Liver (tissue), 8 donors: ENCODE measurements at regions not wholly inside any gene's neighbourhood (a gene's known extent, or its start where the extent isn't known, plus 50 kb on each side); places are given as distances from the start of the nearest gene placed in this dataset.

Source experiments
- DNase-seq: peaks from one replicate; pipeline ENCODE4 v3.0.0-alpha.2; 2017; ENCODE audit warnings: low spot score
- H3K27ac ChIP-seq, 2 donors: one replicate each; pipeline ENCODE4 v1.7.0; 2013; ENCODE audit warnings: inconsistent platforms in 2 of 2, low read length in 2 of 2, control low read depth in 1 of 2, low read depth in 1 of 2, mild to moderate bottlenecking in 1 of 2
- H3K27me3 ChIP-seq, 4 donors: one replicate each; pipeline versions ENCODE4 v1.6.1 to v1.7.0; 2013; ENCODE audit warnings: low read length in 3 of 4, inconsistent platforms in 1 of 4, mild to moderate bottlenecking in 1 of 4, moderate library complexity in 1 of 4; ENCODE audit not compliant: control insufficient read depth in 4 of 4, insufficient read depth in 4 of 4
- H3K36me3 ChIP-seq, 4 donors: one replicate each; pipeline versions ENCODE4 v1.6.1 to v1.7.0; 2013; ENCODE audit warnings: low read length in 3 of 4, mild to moderate bottlenecking in 3 of 4, low read depth in 1 of 4, moderate library complexity in 1 of 4; ENCODE audit not compliant: control insufficient read depth in 4 of 4, insufficient read depth in 3 of 4
- H3K4me1 ChIP-seq, 4 donors: one replicate each; pipeline versions ENCODE4 v1.6.1 to v1.7.0; 2013; ENCODE audit warnings: low read length in 3 of 4, mild to moderate bottlenecking in 3 of 4, moderate library complexity in 1 of 4; ENCODE audit not compliant: control insufficient read depth in 4 of 4, insufficient read depth in 4 of 4
- H3K4me3 ChIP-seq, 3 donors: one replicate each; pipeline versions ENCODE4 v1.6.1 to v1.7.0; 2013; ENCODE audit warnings: low read length in 3 of 3, control low read depth in 1 of 3, low read depth in 1 of 3, mild to moderate bottlenecking in 1 of 3
- H3K9ac ChIP-seq, 2 donors: one replicate each; pipeline ENCODE4 v1.7.0; 2013; ENCODE audit warnings: low read length in 2 of 2, mild to moderate bottlenecking in 2 of 2, moderate library complexity in 2 of 2, control low read depth in 1 of 2, low read depth in 1 of 2
- H3K9me3 ChIP-seq, 4 donors: one replicate each; pipeline versions ENCODE4 v1.6.1 to v1.7.0; 2013; ENCODE audit warnings: low read length in 3 of 4; ENCODE audit not compliant: control insufficient read depth in 4 of 4
- CTCF ChIP-seq: fragments of 150-350 bp; IDR thresholded peaks from 2 replicates; pipeline ENCODE4 v1.5.1; 2017; ENCODE audit warnings: improper control_type of control experiment, low read depth, low read length; ENCODE audit not compliant: missing input control
- EGR1 ChIP-seq, 2 donors: IDR thresholded peaks; 2 replicates each; pipeline ENCODE4 v1.6.1; 2016 to 2018; ENCODE audit warnings: antibody characterized with exemption in 2 of 2, low read depth in 2 of 2
- FOXA1 ChIP-seq: IDR thresholded peaks from 2 replicates; pipeline ENCODE4 v1.6.1; 2016; ENCODE audit warnings: antibody characterized with exemption
- FOXA2 ChIP-seq: IDR thresholded peaks from 2 replicates; pipeline ENCODE4 v1.6.1; 2016; ENCODE audit warnings: antibody characterized with exemption
- GABPA ChIP-seq, 2 donors: IDR thresholded peaks in 1 of 2; conservative IDR thresholded peaks in 1 of 2; 2 replicates each; pipeline ENCODE4 v1.6.1; 2016; ENCODE audit warnings: antibody characterized with exemption in 2 of 2, mild to moderate bottlenecking in 1 of 2, moderate library complexity in 1 of 2
- HNF4A ChIP-seq, 2 donors: conservative IDR thresholded peaks; 2 replicates each; pipeline ENCODE4 v1.6.1; 2016; ENCODE audit warnings: antibody characterized with exemption in 2 of 2, mild to moderate bottlenecking in 2 of 2
- HNF4G ChIP-seq: IDR thresholded peaks from 2 replicates; pipeline ENCODE4 v1.6.1; 2016; ENCODE audit warnings: antibody characterized with exemption
- JUND ChIP-seq, 2 donors: IDR thresholded peaks; 2 replicates each; pipeline ENCODE4 v1.6.1; 2016; ENCODE audit warnings: antibody characterized with exemption in 2 of 2
- MAX ChIP-seq: IDR thresholded peaks from 2 replicates; pipeline ENCODE4 v1.6.1; 2016; ENCODE audit warnings: antibody characterized with exemption
- RAD21 ChIP-seq, 2 donors: IDR thresholded peaks; 2 replicates each; pipeline ENCODE4 v1.6.1; 2016; ENCODE audit warnings: antibody characterized with exemption in 2 of 2, mild to moderate bottlenecking in 2 of 2
- REST ChIP-seq: IDR thresholded peaks from 2 replicates; pipeline ENCODE4 v1.6.1; 2016; ENCODE audit warnings: antibody characterized with exemption, mild to moderate bottlenecking
- RXRA ChIP-seq, 2 donors: IDR thresholded peaks; 2 replicates each; pipeline ENCODE4 v1.6.1; 2017 to 2018; ENCODE audit warnings: antibody characterized with exemption in 2 of 2, mild to moderate bottlenecking in 1 of 2
- SP1 ChIP-seq: IDR thresholded peaks from 2 replicates; pipeline ENCODE4 v1.6.1; 2018; ENCODE audit warnings: antibody characterized with exemption, mild to moderate bottlenecking
- TAF1 ChIP-seq: conservative IDR thresholded peaks from 2 replicates; pipeline ENCODE4 v1.6.1; 2016; ENCODE audit warnings: antibody characterized with exemption, mild to moderate bottlenecking
- YY1 ChIP-seq: IDR thresholded peaks from 2 replicates; pipeline ENCODE4 v1.6.1; 2016; ENCODE audit warnings: antibody characterized with exemption, mild to moderate bottlenecking
- WGBS: extraction: QIAGEN DNeasy Blood & Tissue Kit; methylation state at CpG from one replicate; pipeline ENCODE4 v1.1.7; 2013; 5-methylcytosine and 5-hydroxymethylcytosine counted together
- donor health status: healthy.
- donor health status: healthy.
- donor health status: healthy.
- donor health status: healthy.
- donor health status: healthy.

- no peaks in the 10 kb centered on the region for H3K36me3 ChIP-seq
- H3K27me3 ChIP-seq, result peaks cover 0 to 11% (median 0%) of the 10 kb centered on the region in 4 donors
- H3K27ac ChIP-seq, result no peak overlapping the region
- TF ChIP-seq FOXA1 (no peak), FOXA2 (no peak), RXRA (IDR thresholded peaks at IDR 0.05) (no peak), EGR1 (IDR thresholded peaks at IDR 0.05; ENCODE audit: low read depth in 2 of 2) (no peak), SP1 (no peak), RAD21 (IDR thresholded peaks at IDR 0.05) (no peak), YY1 (no peak), JUND (IDR thresholded peaks at IDR 0.05) (no peak)
- no peaks in the 10 kb centered on the region for H3K9me3 ChIP-seq
- WGBS, result 76% methylated on average over 6 of the region's 6 CpGs
- H3K4me1 ChIP-seq, result no peaks in the 10 kb centered on the region
- H3K9ac ChIP-seq, result no peak overlapping the region
- no peak overlapping the region for H3K4me3 ChIP-seq
- no peak for DNase-seq
Measured at GRCh38 chr11:33957304-33957917, 65.5 kb upstream of the LMO2 start.

GRCh38 chr11:33956611-33957010 is 64.7 kb upstream of the LMO2 start:
- Histone ChIP-seq H3K9ac (no peak overlapping the region), H3K27me3 (peaks cover 0 to 11% (median 0%) of the 10 kb centered on the region in 4 donors), H3K27ac (no peak overlapping the region), H3K4me1 (no peaks in the 10 kb centered on the region), H3K36me3 (no peaks in the 10 kb centered on the region), H3K4me3 (no peak overlapping the region), H3K9me3 (no peaks in the 10 kb centered on the region)
- WGBS, result 73% methylated on average over 3 of the region's 3 CpGs
- no peak for DNase-seq
- TF ChIP-seq RXRA (IDR thresholded peaks at IDR 0.05), result no peak
- TF ChIP-seq SP1, result no peak
- no peak for TF ChIP-seq YY1
- no peak for TF ChIP-seq JUND (IDR thresholded peaks at IDR 0.05)
- TF ChIP-seq CTCF, result no peak
- no peak for TF ChIP-seq REST
- no peak for TF ChIP-seq MAX
- TF ChIP-seq FOXA2, result no peak
- no peak for TF ChIP-seq EGR1 (IDR thresholded peaks at IDR 0.05; ENCODE audit: low read depth in 2 of 2)
- no peak for TF ChIP-seq HNF4A (conservative IDR thresholded peaks at IDR 0.05)
- TF ChIP-seq FOXA1, result no peak
- no peak for TF ChIP-seq GABPA (IDR thresholded peaks at IDR 0.05 in 1 of 2, conservative IDR thresholded peaks at IDR 0.05 in 1 of 2)
- no peak for TF ChIP-seq HNF4G
- no peak for TF ChIP-seq TAF1
